Body of pancreas (tissue), 4 donors: ENCODE measurements at regions not wholly inside any gene's neighbourhood (a gene's known extent, or its start where the extent isn't known, plus 50 kb on each side); places are given as distances from the start of the nearest gene placed in this dataset.

ENCODE experiments used
- ATAC-seq: fragments of 150-250 bp; one replicate; pipeline ENCODE4 v1.9.1; 2016
- DNase-seq, 4 donors: peaks; one replicate each; pipeline ENCODE4 v3.0.0-alpha.2; 2019
- H3K27ac ChIP-seq, 4 donors: fragments of 200-600 bp; sonication (generic); 1 replicate in 3 of 4; 2 replicates in 1 of 4; pipeline versions ENCODE4 v1.5.1 to v1.6.1; 2016 to 2019; ENCODE audit warnings: mild to moderate bottlenecking in 1 of 4, mixed read lengths in 1 of 4, moderate library complexity in 1 of 4
- H3K27me3 ChIP-seq, 2 donors: fragments of 200-600 bp; sonication (generic); one replicate each; pipeline ENCODE4 v1.6.0; 2016; ENCODE audit warnings: mild to moderate bottlenecking in 1 of 2
- H3K36me3 ChIP-seq, 2 donors: fragments of 200-600 bp; sonication (generic); replicated peaks in 1 of 2; 2 replicates each; pipeline ENCODE4 v1.5.1; 2016; ENCODE audit warnings: low read depth in 2 of 2; ENCODE audit not compliant: insufficient read depth in 1 of 2
- H3K4me1 ChIP-seq: fragments of 200-600 bp; sonication (generic); one replicate; pipeline ENCODE4 v1.6.0; 2016
- H3K4me3 ChIP-seq, 2 donors: fragments of 200-600 bp; sonication (generic); 1 replicate in 1 of 2; 2 replicates in 1 of 2; pipeline ENCODE4 v1.5.1; 2016 to 2019
- H3K9me3 ChIP-seq, 3 donors: fragments of 200-600 bp; sonication (generic); 1 replicate in 2 of 3; 2 replicates in 1 of 3; pipeline ENCODE4 v1.5.1; 2016
- CTCF ChIP-seq, 7 experiments: fragments of 450-650 bp in 4 of 7; fragments of 200-600 bp in 3 of 7; sonication (generic) in 3 of 7; IDR thresholded peaks; one replicate each; pipeline ENCODE4 v1.5.1; 2016 to 2019; ENCODE audit warnings: antibody characterized with exemption in 7 of 7
- POLR2A ChIP-seq, 3 donors: fragments of 450-650 bp; IDR thresholded peaks; one replicate each; pipeline ENCODE4 v1.6.1; 2016; ENCODE audit warnings: antibody characterized with exemption in 3 of 3, mild to moderate bottlenecking in 2 of 3
- WGBS, 2 donors: methylation state at CpG; one replicate each; pipeline ENCODE4 v1.1.5; 2017; 5-methylcytosine and 5-hydroxymethylcytosine counted together
- intact Hi-C: fragments of 100-400 bp; cut with DNase I; formaldehyde crosslinking; loops from one replicate; pipeline ENCODE4 v1.15.1; 2023

DNA sequence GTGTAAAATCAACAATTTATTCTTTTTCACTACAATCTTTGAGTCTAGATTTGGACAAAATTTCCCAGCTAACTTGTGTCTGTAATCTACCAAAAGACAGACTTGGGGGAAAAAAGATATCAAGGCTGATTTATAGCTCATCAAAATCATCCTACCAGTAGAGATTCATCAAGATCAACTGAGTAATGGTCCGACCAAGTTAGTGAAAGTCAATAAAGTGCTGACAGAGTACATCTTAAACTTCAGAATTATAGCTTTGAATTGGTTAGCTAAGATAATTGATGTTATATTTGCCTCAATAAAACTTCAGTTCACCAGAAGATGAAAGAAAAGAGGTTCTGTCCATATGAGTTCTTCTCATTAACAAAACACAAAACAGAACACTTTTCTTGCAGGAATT lies 207.1 kb upstream of the KYNU start:
- no peak overlapping the region for H3K4me3 ChIP-seq
- H3K27me3 ChIP-seq: no peaks in the 10 kb centered on the region
- H3K36me3 ChIP-seq: no peaks in the 10 kb centered on the region
- DNase-seq (no peak), ATAC-seq (no peak)
- WGBS, 2 donors: 23 to 25% methylated on average over 1 of the region's 1 CpG
- intact Hi-C loops: no loop called here
- H3K27ac ChIP-seq: no peak overlapping the region
- no peaks in the 10 kb centered on the region for H3K9me3 ChIP-seq
- no peaks in the 10 kb centered on the region for H3K4me1 ChIP-seq
- TF ChIP-seq CTCF (IDR thresholded peaks at IDR 0.05) (no peak), POLR2A (IDR thresholded peaks at IDR 0.05) (no peak)

DNA sequence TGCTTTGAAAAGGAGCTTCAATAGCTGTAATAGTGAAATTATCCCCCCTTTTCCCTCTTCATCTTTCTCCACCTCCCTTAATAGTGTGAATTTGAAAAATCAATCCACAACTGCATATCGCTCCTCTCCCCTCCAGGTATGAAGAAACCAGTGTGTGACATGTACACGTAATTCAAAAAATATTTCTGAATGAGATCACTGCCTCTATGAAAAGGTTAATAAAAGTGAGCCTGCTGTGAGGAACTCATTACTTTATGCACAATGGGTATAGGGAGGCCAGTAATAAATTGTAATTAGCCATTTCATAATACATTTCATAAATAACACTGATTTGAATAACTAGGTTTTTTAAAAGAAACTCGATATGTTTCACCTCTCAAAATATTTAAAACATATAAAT lies 209.0 kb upstream of the KYNU start:
- Histone ChIP-seq H3K9me3 (no peaks in the 10 kb centered on the region), H3K36me3 (no peaks in the 10 kb centered on the region), H3K27ac (no peak overlapping the region), H3K27me3 (no peaks in the 10 kb centered on the region), H3K4me1 (no peaks in the 10 kb centered on the region), H3K4me3 (no peak overlapping the region)
- intact Hi-C loops: no loop called here
- DNase-seq (no peak), ATAC-seq (no peak)
- no peak for TF ChIP-seq CTCF (IDR thresholded peaks at IDR 0.05)
- TF ChIP-seq POLR2A (IDR thresholded peaks at IDR 0.05): no peak
- 56 to 62% methylated on average over 3 of the region's 3 CpGs for WGBS, 2 donors

DNA sequence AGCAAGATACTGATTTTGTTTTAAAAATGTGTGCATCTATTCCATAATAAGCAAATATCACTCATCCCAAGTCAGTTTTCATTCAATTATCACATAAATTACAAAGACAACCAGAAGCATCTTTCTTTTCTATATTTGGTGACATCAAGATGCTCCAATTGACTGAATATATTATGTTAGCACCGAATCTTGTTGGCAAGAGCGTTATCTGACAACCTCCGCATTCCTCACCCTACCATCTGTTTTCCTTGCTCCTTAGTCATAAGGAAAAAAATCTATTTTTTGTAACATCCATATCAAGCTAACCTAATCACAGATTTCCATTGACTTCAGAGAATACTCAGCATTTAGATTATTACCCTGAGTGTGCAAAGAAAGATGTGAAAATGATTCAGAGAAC lies 212.2 kb upstream of the KYNU start:
- intact Hi-C loops: no loop called here
- Histone ChIP-seq H3K27me3 (no peaks in the 10 kb centered on the region), H3K4me1 (no peaks in the 10 kb centered on the region), H3K36me3 (no peaks in the 10 kb centered on the region), H3K27ac (no peak overlapping the region), H3K4me3 (no peak overlapping the region), H3K9me3 (no peaks in the 10 kb centered on the region)
- ATAC-seq (no peak), DNase-seq (no peak)
- 66 to 73% methylated on average over 3 of the region's 3 CpGs for WGBS, 2 donors
- TF ChIP-seq POLR2A (IDR thresholded peaks at IDR 0.05) (no peak), CTCF (IDR thresholded peaks at IDR 0.05) (no peak)

DNA sequence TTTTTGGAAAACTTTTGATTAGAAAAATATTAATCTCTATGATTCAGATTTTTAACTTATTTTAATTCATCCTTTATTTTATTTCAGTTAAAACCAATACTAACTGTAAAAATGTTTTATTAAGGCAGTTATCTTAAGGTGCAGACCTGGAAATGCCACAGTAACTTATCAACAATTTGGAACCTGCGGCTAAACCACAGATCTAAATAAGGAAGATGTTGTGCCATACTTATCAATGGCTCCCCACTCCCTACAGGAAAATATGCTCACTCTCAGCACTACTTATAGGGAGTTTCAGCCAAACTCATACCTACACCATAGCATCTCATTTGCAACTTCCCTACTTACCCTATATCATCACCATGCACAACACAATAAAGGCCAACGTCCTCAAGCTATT lies 226.9 kb upstream of the KYNU start:
- no peak for TF ChIP-seq POLR2A (IDR thresholded peaks at IDR 0.05)
- no peak for TF ChIP-seq CTCF (IDR thresholded peaks at IDR 0.05)
- DNase-seq: no peak
- intact Hi-C loops: no loop called here
- Histone ChIP-seq H3K4me3 (no peak overlapping the region), H3K27ac (no peak overlapping the region), H3K27me3 (no peaks in the 10 kb centered on the region), H3K4me1 (no peaks in the 10 kb centered on the region), H3K9me3 (peaks cover 0 to 5% (median 0%) of the 10 kb centered on the region in 3 donors), H3K36me3 (no peaks in the 10 kb centered on the region)
- 58 to 73% methylated on average over 2 of the region's 2 CpGs for WGBS, 2 donors
- no peak for ATAC-seq

- Histone ChIP-seq H3K9me3 (peaks cover 0 to 5% (median 0%) of the 10 kb centered on the region in 3 donors), H3K36me3 (no peaks in the 10 kb centered on the region), H3K27ac (no peak overlapping the region), H3K4me1 (no peaks in the 10 kb centered on the region), H3K4me3 (no peak overlapping the region), H3K27me3 (no peaks in the 10 kb centered on the region)
- WGBS, 2 donors: 72 to 78% methylated on average over 12 of the region's 12 CpGs
- intact Hi-C loops: no loop called here
- ATAC-seq (no peak), DNase-seq (no peak)
- TF ChIP-seq POLR2A (IDR thresholded peaks at IDR 0.05) (no peak), CTCF (IDR thresholded peaks at IDR 0.05) (no peak)
These were observed 227.9 kb upstream of the KYNU start for GRCh38 chr2:142649581-142649980.
